ENCODE measurements at regions not wholly inside any gene's neighbourhood (a gene's known extent, or its start where the extent isn't known, plus 50 kb on each side); places are given as distances from the start of the nearest gene placed in this dataset.

DNA sequence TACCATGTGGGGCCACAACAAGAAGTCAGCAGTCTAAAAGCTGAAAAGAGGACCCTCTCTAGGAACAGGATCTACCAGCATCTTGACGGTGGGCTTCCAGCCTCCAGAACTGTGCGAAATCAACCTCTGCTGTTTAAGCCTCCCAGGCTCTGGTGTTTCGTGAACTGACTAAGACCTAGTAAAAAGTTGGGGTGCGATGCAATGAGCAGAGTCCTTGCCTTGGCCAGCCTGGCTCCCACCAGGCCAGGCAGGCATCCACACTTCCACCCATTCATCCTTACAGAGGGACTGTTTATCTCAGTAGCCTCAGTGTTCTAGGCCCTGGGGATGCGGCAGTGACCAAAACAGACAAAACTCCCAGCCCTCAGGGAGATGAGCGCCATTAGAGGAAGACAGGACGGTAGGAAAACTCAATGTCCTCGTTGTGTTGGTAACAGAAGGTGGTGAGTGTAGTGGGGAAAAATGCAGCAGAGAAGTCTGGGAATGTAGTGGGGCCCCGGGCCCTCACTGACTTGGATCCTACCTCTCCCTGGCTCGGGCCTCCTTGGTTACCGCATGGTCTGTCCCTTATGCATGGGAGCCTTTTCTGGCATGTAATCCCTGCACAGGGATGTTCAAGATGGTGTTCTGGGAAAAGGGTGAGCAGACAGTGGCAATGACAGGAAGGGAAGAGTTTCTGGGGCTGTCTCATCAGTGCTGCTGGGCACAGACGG, 271.8 kb upstream of the HS6ST1 start:
- intact Hi-C loops (cut with DNase I) = no loop called here
- DNase-seq = no peak
- Histone ChIP-seq H3K4me3 (no peak overlapping the region), H3K4me1 (no peaks in the 10 kb centered on the region), H3K27ac (no peak overlapping the region), H3K27me3 (ENCODE audit: insufficient read depth in 3 of 3, low read length in 2 of 3) (peaks cover 0 to 7% (median 0%) of the 10 kb centered on the region in 3 donors), H3K36me3 (ENCODE audit: insufficient read depth in 1 of 2, low read depth in 1 of 2) (no peaks in the 10 kb centered on the region), H3K9me3 (peaks cover 3% of the 10 kb centered on the region)
- no peak for ATAC-seq
- TF ChIP-seq, protein P1, sequence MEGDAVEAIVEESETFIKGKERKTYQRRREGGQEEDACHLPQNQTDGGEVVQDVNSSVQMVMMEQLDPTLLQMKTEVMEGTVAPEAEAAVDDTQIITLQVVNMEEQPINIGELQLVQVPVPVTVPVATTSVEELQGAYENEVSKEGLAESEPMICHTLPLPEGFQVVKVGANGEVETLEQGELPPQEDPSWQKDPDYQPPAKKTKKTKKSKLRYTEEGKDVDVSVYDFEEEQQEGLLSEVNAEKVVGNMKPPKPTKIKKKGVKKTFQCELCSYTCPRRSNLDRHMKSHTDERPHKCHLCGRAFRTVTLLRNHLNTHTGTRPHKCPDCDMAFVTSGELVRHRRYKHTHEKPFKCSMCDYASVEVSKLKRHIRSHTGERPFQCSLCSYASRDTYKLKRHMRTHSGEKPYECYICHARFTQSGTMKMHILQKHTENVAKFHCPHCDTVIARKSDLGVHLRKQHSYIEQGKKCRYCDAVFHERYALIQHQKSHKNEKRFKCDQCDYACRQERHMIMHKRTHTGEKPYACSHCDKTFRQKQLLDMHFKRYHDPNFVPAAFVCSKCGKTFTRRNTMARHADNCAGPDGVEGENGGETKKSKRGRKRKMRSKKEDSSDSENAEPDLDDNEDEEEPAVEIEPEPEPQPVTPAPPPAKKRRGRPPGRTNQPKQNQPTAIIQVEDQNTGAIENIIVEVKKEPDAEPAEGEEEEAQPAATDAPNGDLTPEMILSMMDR (IDR thresholded peaks at IDR 0.05) = no peak
- 89 to 92% (median 90%) methylated on average over 12 of the region's 12 CpGs for WGBS, 3 donors

DNA sequence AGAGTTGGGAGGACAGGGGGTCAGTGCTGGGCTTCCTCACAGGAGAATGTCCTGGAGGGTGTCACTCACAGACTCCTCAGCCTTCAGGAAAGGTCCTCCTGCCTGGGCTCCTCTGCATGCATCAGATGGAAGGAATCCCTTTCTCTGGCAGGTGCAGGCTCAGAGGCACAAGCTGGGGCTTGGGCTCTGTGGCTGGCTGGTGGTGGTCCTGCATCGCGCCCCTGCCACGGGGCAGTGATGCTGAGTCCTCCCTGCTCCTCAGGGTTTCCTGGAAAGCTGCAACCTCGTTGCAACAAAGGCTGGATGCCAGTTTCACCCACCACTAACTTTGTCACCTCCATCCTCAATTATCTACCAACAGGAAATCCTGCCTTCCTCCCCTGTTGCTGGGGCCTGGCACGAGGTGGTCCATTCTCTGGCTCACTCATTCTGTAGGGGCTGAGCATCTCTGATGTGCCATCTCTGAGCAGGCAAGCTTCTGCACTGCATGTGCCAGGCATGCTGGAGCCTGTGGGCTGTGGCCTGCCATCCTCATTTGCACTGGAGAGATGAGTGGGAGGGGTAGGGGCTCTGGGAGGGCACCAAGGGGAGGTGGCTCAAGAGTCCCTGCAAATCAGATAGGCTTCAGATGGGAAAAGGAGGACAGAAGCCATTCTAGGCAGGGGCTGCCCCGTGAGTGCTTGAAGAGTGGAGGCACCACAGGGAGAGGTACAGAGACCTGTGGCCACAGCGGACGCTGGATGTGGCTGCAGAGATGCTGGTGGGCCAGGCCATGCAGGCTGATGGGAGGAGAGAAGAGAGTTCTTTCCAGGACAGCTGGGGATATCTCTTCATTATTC, 272.6 kb upstream of the HS6ST1 start:
- Histone ChIP-seq H3K27me3 (ENCODE audit: insufficient read depth in 3 of 3, low read length in 2 of 3) (peaks cover 0 to 4% (median 0%) of the 10 kb centered on the region in 3 donors), H3K4me1 (no peaks in the 10 kb centered on the region), H3K9me3 (no peaks in the 10 kb centered on the region), H3K36me3 (ENCODE audit: insufficient read depth in 1 of 2, low read depth in 1 of 2) (no peaks in the 10 kb centered on the region), H3K4me3 (no peak overlapping the region), H3K27ac (no peak overlapping the region)
- intact Hi-C loops (cut with DNase I) = no loop called here
- no peak for DNase-seq
- 69 to 76% (median 74%) methylated on average over 8 of the region's 8 CpGs for WGBS, 3 donors
- no peak for ATAC-seq
- TF ChIP-seq, protein P1 (IDR thresholded peaks at IDR 0.05) = no peak

DNA sequence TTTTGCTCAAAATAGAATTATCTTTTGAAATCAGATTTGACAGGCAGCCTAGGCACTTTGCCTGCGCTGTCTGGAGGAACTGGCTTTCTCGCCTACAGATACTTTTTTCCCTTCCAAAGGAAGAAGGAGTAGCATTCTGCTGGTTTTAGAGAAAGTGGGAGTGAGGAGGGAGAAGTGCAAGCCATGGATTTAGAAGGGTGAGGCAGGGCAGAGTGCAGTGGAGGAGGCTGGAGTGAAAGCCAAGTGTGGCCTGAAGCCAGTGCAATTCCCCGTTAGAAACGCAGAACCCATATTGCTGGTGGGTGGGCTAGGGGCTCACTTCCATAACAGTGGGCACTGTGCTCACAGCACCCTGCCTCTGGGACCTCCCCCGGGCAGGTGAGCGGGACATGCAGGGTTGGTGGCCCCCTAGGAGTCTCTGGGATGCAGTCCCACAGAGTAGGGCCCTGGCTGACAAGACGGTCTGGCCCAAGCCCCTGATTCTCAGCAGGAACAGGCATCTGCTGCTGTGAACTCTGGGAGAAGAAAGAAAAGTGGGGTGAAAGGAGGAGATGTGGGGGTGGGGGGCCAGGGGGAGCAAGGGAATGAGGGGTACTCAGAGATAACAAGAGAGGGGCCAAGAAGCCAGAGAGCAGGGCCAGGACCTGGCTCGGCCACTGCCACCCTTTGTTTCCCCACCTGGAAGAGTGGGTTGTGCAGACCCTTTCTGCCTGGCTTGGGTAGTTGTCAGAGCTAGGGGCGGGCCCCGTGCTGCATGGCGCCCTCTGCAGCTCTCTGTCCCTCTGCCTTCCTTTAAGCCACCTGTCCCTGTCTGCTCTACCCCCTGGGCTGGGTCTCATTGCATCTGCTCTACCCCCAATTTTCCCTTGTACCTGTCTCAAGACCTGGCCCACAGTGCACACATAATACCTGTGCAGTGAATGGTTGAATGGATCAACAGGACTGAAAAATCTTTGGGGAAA, 273.5 kb upstream of the HS6ST1 start:
- Histone ChIP-seq H3K9me3 (no peaks in the 10 kb centered on the region), H3K27me3 (ENCODE audit: insufficient read depth in 3 of 3, low read length in 2 of 3) (peaks cover 0 to 4% (median 0%) of the 10 kb centered on the region in 3 donors), H3K4me1 (no peaks in the 10 kb centered on the region), H3K36me3 (ENCODE audit: insufficient read depth in 1 of 2, low read depth in 1 of 2) (no peaks in the 10 kb centered on the region), H3K27ac (no peak overlapping the region), H3K4me3 (no peak overlapping the region)
- intact Hi-C loops (cut with DNase I) = no loop called here
- TF ChIP-seq, protein P1 (IDR thresholded peaks at IDR 0.05) = no peak
- 69 to 83% (median 72%) methylated on average over 10 to 11 of the region's 11 CpGs for WGBS, 3 donors
- no peak for ATAC-seq
- DNase-seq = no peak

DNA sequence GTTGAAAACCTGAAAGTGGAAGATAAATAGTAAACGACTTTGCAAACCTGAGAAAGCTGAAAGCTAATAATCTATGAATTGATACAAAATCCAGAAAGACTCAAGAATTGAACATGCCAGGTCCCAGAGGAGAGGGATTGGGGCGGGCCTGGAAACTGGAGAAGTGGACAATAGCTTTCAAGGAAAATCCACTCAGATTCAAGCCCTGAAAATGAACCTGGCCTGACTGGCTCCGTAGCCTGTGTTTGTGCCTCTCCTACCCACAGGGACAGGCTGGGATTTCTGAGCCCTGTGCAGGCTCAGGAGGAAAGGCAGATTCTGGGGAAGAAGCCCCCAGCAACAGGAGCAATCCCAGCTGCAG, 274.8 kb upstream of the HS6ST1 start:
- TF ChIP-seq, protein P1 (IDR thresholded peaks at IDR 0.05) = no peak
- DNase-seq (no peak), ATAC-seq (no peak)
- Histone ChIP-seq H3K9me3 (no peaks in the 10 kb centered on the region), H3K27ac (no peak overlapping the region), H3K27me3 (ENCODE audit: insufficient read depth in 3 of 3, low read length in 2 of 3) (peaks cover 0 to 4% (median 0%) of the 10 kb centered on the region in 3 donors), H3K4me1 (no peaks in the 10 kb centered on the region), H3K4me3 (no peak overlapping the region), H3K36me3 (ENCODE audit: insufficient read depth in 1 of 2, low read depth in 1 of 2) (no peaks in the 10 kb centered on the region)
- WGBS, 3 donors = 71 to 79% (median 75%) methylated on average over 3 of the region's 3 CpGs
- intact Hi-C loops (cut with DNase I) = no loop called here

Data from psoas muscle (tissue), 7 donors.